IMR-90 (cell line): ENCODE measurements at regions not wholly inside any gene's neighbourhood (a gene's known extent, or its start where the extent isn't known, plus 50 kb on each side); places are given as distances from the start of the nearest gene placed in this dataset.

ENCODE experiments used
- ATAC-seq: fragments of 200-7000 bp; cut with Tn5 transposase; 2 replicates; pipeline ENCODE4 v1.9.1; 2020; ENCODE audit warnings: low read depth, mild to moderate bottlenecking, moderate library complexity
- BruUV-seq: library from RNA; stranded (reverse); fragments of 400-500 nt; replicated peaks from 2 replicates; lab custom pipeline; 2021; lab: Mats Ljungman, UMichigan
- CTCF ChIA-PET: fragments of 300-600 bp; formaldehyde crosslinking; extraction: SDS; loops from one replicate; lab custom pipeline; 2021; ENCODE audit warnings: antibody characterized with exemption; lab: Yijun Ruan, JAX
- POLR2A ChIA-PET: fragments of 300-600 bp; sonication (Branson Sonifier 250); formaldehyde crosslinking; loops from one replicate; lab custom pipeline; 2022; ENCODE audit warnings: antibody characterized with exemption; ENCODE audit not compliant: unreplicated experiment; lab: Charles Lee
- DNase-seq: peaks from one replicate; pipeline ENCODE4 v3.0.0; 2013
- H2AFZ ChIP-seq: replicated peaks from 2 replicates; pipeline ENCODE3; 2013; ENCODE audit warnings: low read length, mild to moderate bottlenecking; ENCODE audit not compliant: poor library complexity
- H2AK5ac ChIP-seq: 2 replicates; pipeline ENCODE4 v1.6.1; 2013; ENCODE audit warnings: low read depth, low read length, inconsistent platforms
- H2AK9ac ChIP-seq: replicated peaks from 2 replicates; pipeline ENCODE3; 2013; ENCODE audit warnings: mild to moderate bottlenecking, low read depth, low read length, moderate library complexity; ENCODE audit not compliant: poor library complexity
- H2BK120ac ChIP-seq: 2 replicates; pipeline ENCODE4 v1.6.1; 2013; ENCODE audit warnings: low read depth, low read length, inconsistent platforms
- H2BK15ac ChIP-seq: 3 replicates; pipeline ENCODE4 v1.6.1; 2013; ENCODE audit warnings: low read depth, low read length, inconsistent platforms
- H2BK20ac ChIP-seq: 2 replicates; pipeline ENCODE4 v1.6.1; 2013; ENCODE audit warnings: low read depth, mild to moderate bottlenecking, inconsistent platforms, low read length, moderate library complexity
- H2BK5ac ChIP-seq: 2 replicates; pipeline ENCODE4 v1.6.1; 2013; ENCODE audit warnings: mild to moderate bottlenecking, low read depth, low read length, inconsistent platforms; ENCODE audit not compliant: poor library complexity, severe bottlenecking
- H3K14ac ChIP-seq: replicated peaks from 2 replicates; pipeline ENCODE4 v1.6.1; 2013; ENCODE audit warnings: low read depth, low read length, inconsistent platforms
- H3K18ac ChIP-seq: 2 replicates; pipeline ENCODE4 v1.6.1; 2013; ENCODE audit warnings: low read depth, low read length, control low read depth
- H3K23ac ChIP-seq: 2 replicates; pipeline ENCODE4 v1.6.1; 2013; ENCODE audit warnings: low read depth, low read length, inconsistent platforms
- H3K27ac ChIP-seq: 2 replicates; pipeline ENCODE4 v1.5.1; 2013; ENCODE audit warnings: mild to moderate bottlenecking, control low read depth, low read length; ENCODE audit not compliant: insufficient read depth
- H3K27me3 ChIP-seq: 2 replicates; pipeline ENCODE4 v1.6.1; 2013; ENCODE audit warnings: low read length; ENCODE audit not compliant: control insufficient read depth, insufficient read depth
- H3K36me3 ChIP-seq: 2 replicates; pipeline ENCODE4 v1.6.1; 2013; ENCODE audit warnings: low read length, mixed read lengths; ENCODE audit not compliant: control insufficient read depth, insufficient read depth
- H3K4ac ChIP-seq: 2 replicates; pipeline ENCODE4 v1.6.1; 2013; ENCODE audit warnings: low read depth, low read length, inconsistent platforms
- H3K4me1 ChIP-seq: 2 replicates; pipeline ENCODE4 v1.6.1; 2013; ENCODE audit warnings: low read length, mixed read lengths; ENCODE audit not compliant: control insufficient read depth, insufficient read depth
- H3K4me2 ChIP-seq: 2 replicates; pipeline ENCODE4 v1.6.1; 2013; ENCODE audit warnings: low read depth, mild to moderate bottlenecking, control low read depth, low read length, moderate library complexity
- H3K4me3 ChIP-seq: 2 replicates; pipeline ENCODE4 v1.5.1; 2013; ENCODE audit warnings: low read depth, mild to moderate bottlenecking, control low read depth, low read length, moderate library complexity; ENCODE audit not compliant: insufficient read depth
- H3K56ac ChIP-seq: 2 replicates; pipeline ENCODE4 v1.6.1; 2013; ENCODE audit warnings: low read length, inconsistent platforms; ENCODE audit not compliant: insufficient read depth; ENCODE audit errors: extremely low read depth
- H3K79me1 ChIP-seq, 2 experiments: 2 replicates each; pipeline ENCODE4 v1.6.1; 2013; ENCODE audit warnings: low read length in 2 of 2, inconsistent platforms in 1 of 2, low read depth in 1 of 2
- H3K9ac ChIP-seq: 2 replicates; pipeline ENCODE4 v1.6.1; 2013; ENCODE audit warnings: low read depth, low read length, control low read depth
- H3K9me1 ChIP-seq: 2 replicates; pipeline ENCODE4 v1.6.1; 2013; ENCODE audit warnings: low read length, inconsistent platforms; ENCODE audit not compliant: insufficient read depth
- H3K9me3 ChIP-seq: 2 replicates; pipeline ENCODE4 v1.6.1; 2013; ENCODE audit warnings: low read length; ENCODE audit not compliant: control insufficient read depth, insufficient read depth
- H4K20me1 ChIP-seq: 2 replicates; pipeline ENCODE4 v1.6.1; 2013; ENCODE audit warnings: low read length, inconsistent platforms; ENCODE audit not compliant: insufficient read depth
- H4K5ac ChIP-seq: 2 replicates; pipeline ENCODE4 v1.6.1; 2013; ENCODE audit warnings: mild to moderate bottlenecking, low read depth, low read length, control low read depth
- H4K8ac ChIP-seq, 2 experiments: 2 replicates each; pipeline ENCODE4 v1.6.1; 2013; ENCODE audit warnings: low read depth in 2 of 2, low read length in 2 of 2, control low read depth in 1 of 2, inconsistent platforms in 1 of 2
- H4K91ac ChIP-seq: 2 replicates; pipeline ENCODE4 v1.6.1; 2013; ENCODE audit warnings: low read depth, low read length, inconsistent platforms; ENCODE audit not compliant: insufficient read depth
- BHLHE40 ChIP-seq: fragments of 150-350 bp; IDR thresholded peaks from 2 replicates; pipeline ENCODE4 v1.6.1; 2016; ENCODE audit warnings: mild to moderate bottlenecking, low read depth, low read length
- CTCF ChIP-seq: conservative IDR thresholded peaks from 2 replicates; pipeline ENCODE4 v1.5.1; 2012; ENCODE audit warnings: mild to moderate bottlenecking, low read depth, low read length, improper control_type of control experiment
- ELK1 ChIP-seq: fragments of 150-350 bp; IDR thresholded peaks from 2 replicates; pipeline ENCODE4 v1.6.1; 2016; ENCODE audit warnings: low read depth, mild to moderate bottlenecking, low read length, moderate library complexity, borderline replicate concordance
- MXI1 ChIP-seq: IDR thresholded peaks from 2 replicates; pipeline ENCODE4 v1.6.1; 2012; ENCODE audit warnings: low read depth, mild to moderate bottlenecking, low read length, moderate library complexity, borderline replicate concordance
- NFE2L2 ChIP-seq: fragments of 150-350 bp; IDR thresholded peaks from 2 replicates; pipeline ENCODE4 v1.6.1; 2016; ENCODE audit warnings: low read depth, mild to moderate bottlenecking, low read length
- POLR2A ChIP-seq: IDR thresholded peaks from 2 replicates; pipeline ENCODE4 v1.6.1; 2012; ENCODE audit warnings: mild to moderate bottlenecking, low read depth, low read length
- RCOR1 ChIP-seq: IDR thresholded peaks from 2 replicates; pipeline ENCODE4 v1.6.1; 2012; ENCODE audit warnings: mild to moderate bottlenecking, low read length, improper control_type of control experiment; ENCODE audit not compliant: insufficient replicate concordance
- USF2 ChIP-seq: fragments of 150-350 bp; IDR thresholded peaks from 2 replicates; pipeline ENCODE4 v1.6.1; 2017; ENCODE audit warnings: mild to moderate bottlenecking, antibody characterized with exemption, low read length, low read depth
- whole genome bisulfite sequencing, 2 experiments: methylation state at CpG; one replicate each; pipeline versions ENCODE4 v1.1.5 to v1.1.7; 2013; ENCODE audit warnings: missing lambda C conversion rate in 2 of 2; ENCODE audit not compliant: insufficient read length in 1 of 2; ENCODE audit errors: extremely low coverage in 2 of 2; 5-methylcytosine and 5-hydroxymethylcytosine counted together
- dilution Hi-C: fragments of 300-500 bp; cut with HindIII; formaldehyde crosslinking; loops from one replicate; pipeline ENCODE4 v1.14.3; 2018; ENCODE audit warnings: low sequenced_read_pairs; ENCODE audit not compliant: unreplicated experiment
- in situ Hi-C: fragments of 300-500 bp; cut with MboI; formaldehyde crosslinking; loops from 3 replicates; pipeline ENCODE4 v1.14.3; 2019; ENCODE audit warnings: low sequenced_read_pairs, inconsistent platforms, mixed read lengths
- intact Hi-C: fragments of 100-400 bp; cut with micrococcal nuclease; formaldehyde crosslinking; loops from 2 replicates; pipeline ENCODE4 v1.10.0; 2022

- no peak overlapping the region for H4K5ac ChIP-seq
- H3K4me1 ChIP-seq, result no peaks in the 10 kb centered on the region
- no peak overlapping the region for H3K4ac ChIP-seq
- in situ Hi-C loops (no loop called here), dilution Hi-C loops (no loop called here), intact Hi-C loops (no loop called here)
- H3K9me3 ChIP-seq, result peaks cover 4% of the 10 kb centered on the region; the same call in 1 of the 2 replicates
- DNase-seq (no peak), ATAC-seq (no peak)
- H2BK20ac ChIP-seq, result no peak overlapping the region
- ChIA-PET CTCF (no interaction called here), POLR2A (no interaction called here)
- no peak overlapping the region for H2BK120ac ChIP-seq
- H3K27ac ChIP-seq, result no peak overlapping the region
- no peak overlapping the region for H3K4me3 ChIP-seq
- H3K27me3 ChIP-seq, result no peaks in the 10 kb centered on the region
- H2AK9ac ChIP-seq, result no peak overlapping the region
- no peaks in the 10 kb centered on the region for H3K36me3 ChIP-seq
- WGBS, 2 experiments, result 40% methylated on average over 1 of the region's 4 CpGs; no CpG with 5 or more reads in 1 of the 2 experiments
- H2AK5ac ChIP-seq, result no peak overlapping the region
- no peaks in the 10 kb centered on the region for H4K20me1 ChIP-seq
- H3K14ac ChIP-seq, result no peak overlapping the region
- H3K4me2 ChIP-seq, result no peak overlapping the region
- H2BK5ac ChIP-seq, result no peak overlapping the region
- TF ChIP-seq ELK1, result no peak
- no peak for TF ChIP-seq NFE2L2
- TF ChIP-seq MXI1, result no peak
- no peak for TF ChIP-seq USF2
- no peak for TF ChIP-seq POLR2A
- no peak for TF ChIP-seq BHLHE40
- TF ChIP-seq RCOR1, result no peak
- no peak for TF ChIP-seq CTCF
- no peak overlapping the region for H3K56ac ChIP-seq
- no peaks in the 10 kb centered on the region for H3K79me1 ChIP-seq
- H2BK15ac ChIP-seq, result no peak overlapping the region
- H4K91ac ChIP-seq, result no peak overlapping the region
- H2AFZ ChIP-seq, result no peak overlapping the region
- no peak overlapping the region for H3K9ac ChIP-seq
- H4K8ac ChIP-seq, result no peak overlapping the region
- H3K23ac ChIP-seq, result no peak overlapping the region
- no peaks in the 10 kb centered on the region for H3K9me1 ChIP-seq
- no TSS peak for BruUV-seq
- no peak overlapping the region for H3K18ac ChIP-seq
Observed at GRCh38 chr16:62676306-62676705, 640.1 kb upstream of the CDH8 start.
